ENCODE measurements at regions not wholly inside any gene's neighbourhood (a gene's known extent, or its start where the extent isn't known, plus 50 kb on each side); places are given as distances from the start of the nearest gene placed in this dataset.

GRCh38 chr13:94764576-94765321 is 52.4 kb upstream of the SOX21 start:
- no peak for TF ChIP-seq CTCF (IDR thresholded peaks at IDR 0.05)
- TF ChIP-seq POLR2A (IDR thresholded peaks at IDR 0.05) = no peak
- TF ChIP-seq EP300 (IDR thresholded peaks at IDR 0.05) = no peak
- TF ChIP-seq POLR2AphosphoS5 (IDR thresholded peaks at IDR 0.05) = no peak

All from gastroesophageal sphincter (tissue), 3 donors.